ENCODE measurements at regions not wholly inside any gene's neighbourhood (a gene's known extent, or its start where the extent isn't known, plus 50 kb on each side); places are given as distances from the start of the nearest gene placed in this dataset.
"Not testable (repeated sequence)": the region's sequence is repeated elsewhere in the genome, so short reads cannot be mapped to it uniquely, and the experiment has no call there.

DNA sequence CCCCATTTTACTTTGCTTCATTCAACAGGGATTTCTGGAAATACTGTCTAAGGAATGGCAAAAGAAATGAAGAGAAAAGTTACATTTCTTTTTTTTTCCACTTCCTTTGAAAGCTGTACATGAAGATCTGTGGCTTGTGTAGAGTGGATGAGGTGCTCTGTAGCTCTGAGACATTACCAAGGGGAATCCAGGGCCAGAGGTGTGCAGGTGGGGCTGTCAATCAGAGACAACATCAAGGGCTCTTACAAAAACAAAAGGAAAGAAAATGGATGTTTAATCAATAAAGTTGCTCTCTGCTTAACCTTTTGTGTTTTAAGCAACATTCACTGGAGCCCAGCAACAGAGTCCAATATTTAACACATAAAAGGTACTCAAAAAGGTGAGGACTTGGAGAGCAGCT lies 391.1 kb downstream of the TMEM38B start:
- no peak overlapping the region for H3K9ac ChIP-seq (ENCODE audit: low read depth in 1 of 2, low read length in 2 of 2)
- no peaks in the 10 kb centered on the region for H3K36me3 ChIP-seq (ENCODE audit: control insufficient read depth in 2 of 2, insufficient read depth in 2 of 2, low read length in 2 of 2)
- no peaks in the 10 kb centered on the region for H3K27me3 ChIP-seq (ENCODE audit: control insufficient read depth in 2 of 2, insufficient read depth in 2 of 2, low read length in 2 of 2)
- H3K27ac ChIP-seq (ENCODE audit: low read depth in 2 of 2, low read length in 2 of 2) = no peak overlapping the region
- H3K4me1 ChIP-seq (ENCODE audit: control insufficient read depth in 2 of 2, insufficient read depth in 2 of 2, low read length in 2 of 2) = no peaks in the 10 kb centered on the region
- no peaks in the 10 kb centered on the region for H3K9me3 ChIP-seq (ENCODE audit: control insufficient read depth in 2 of 2, low read length in 2 of 2)
- H3K4me3 ChIP-seq (ENCODE audit: low read length in 2 of 2) = no peak overlapping the region

DNA sequence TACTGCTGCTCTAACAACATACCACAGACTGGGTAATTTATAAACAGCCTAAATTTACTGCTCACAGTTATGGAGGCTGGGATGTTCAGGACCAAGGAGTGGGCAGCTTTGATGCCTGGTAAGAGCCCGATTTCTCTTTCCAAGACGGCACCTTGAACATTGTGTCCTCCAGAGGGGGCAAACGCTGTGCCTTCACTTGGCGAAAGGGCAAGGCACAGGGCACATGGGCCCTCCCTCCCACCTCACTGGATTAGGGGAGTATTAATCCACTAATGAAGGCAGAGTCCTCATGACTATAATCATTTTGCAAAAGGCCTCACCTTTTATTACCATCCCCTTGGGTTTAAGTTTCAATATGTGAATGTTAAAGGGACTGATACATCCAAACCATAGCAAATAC lies 397.7 kb downstream of the TMEM38B start:
- Histone ChIP-seq H3K9ac (ENCODE audit: low read depth in 1 of 2, low read length in 2 of 2) (no peak overlapping the region), H3K27ac (ENCODE audit: low read depth in 2 of 2, low read length in 2 of 2) (no peak overlapping the region), H3K9me3 (ENCODE audit: control insufficient read depth in 2 of 2, low read length in 2 of 2) (no peaks in the 10 kb centered on the region), H3K27me3 (ENCODE audit: control insufficient read depth in 2 of 2, insufficient read depth in 2 of 2, low read length in 2 of 2) (no peaks in the 10 kb centered on the region), H3K4me1 (ENCODE audit: control insufficient read depth in 2 of 2, insufficient read depth in 2 of 2, low read length in 2 of 2) (no peaks in the 10 kb centered on the region), H3K36me3 (ENCODE audit: control insufficient read depth in 2 of 2, insufficient read depth in 2 of 2, low read length in 2 of 2) (no peaks in the 10 kb centered on the region), H3K4me3 (ENCODE audit: low read length in 2 of 2) (no peak overlapping the region)

DNA sequence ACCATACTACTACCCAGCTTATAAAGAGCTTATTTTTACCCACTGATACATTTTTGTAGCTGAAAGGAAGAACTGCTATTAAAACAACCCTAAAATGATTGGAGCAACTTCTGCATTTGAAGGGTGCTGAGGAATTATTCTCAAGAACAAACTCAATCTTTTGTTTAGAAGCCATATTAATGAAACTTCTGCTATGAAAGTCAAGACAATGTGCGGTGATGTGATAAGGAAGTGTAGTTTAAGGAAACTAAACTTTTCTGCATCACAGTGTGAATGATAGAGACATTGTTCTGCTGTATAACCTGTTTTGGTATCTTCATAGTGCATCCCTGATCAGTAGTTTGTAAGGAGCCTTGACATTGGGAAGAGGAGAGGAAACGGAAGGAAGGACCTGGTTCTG lies 408.5 kb downstream of the TMEM38B start:
- no peak overlapping the region for H3K9ac ChIP-seq (ENCODE audit: low read depth in 1 of 2, low read length in 2 of 2)
- H3K9me3 ChIP-seq (ENCODE audit: control insufficient read depth in 2 of 2, low read length in 2 of 2) = no peaks in the 10 kb centered on the region
- no peak overlapping the region for H3K4me3 ChIP-seq (ENCODE audit: low read length in 2 of 2)
- no peak overlapping the region for H3K27ac ChIP-seq (ENCODE audit: low read depth in 2 of 2, low read length in 2 of 2)
- no peaks in the 10 kb centered on the region for H3K36me3 ChIP-seq (ENCODE audit: control insufficient read depth in 2 of 2, insufficient read depth in 2 of 2, low read length in 2 of 2)
- no peaks in the 10 kb centered on the region for H3K27me3 ChIP-seq (ENCODE audit: control insufficient read depth in 2 of 2, insufficient read depth in 2 of 2, low read length in 2 of 2)
- no peaks in the 10 kb centered on the region for H3K4me1 ChIP-seq (ENCODE audit: control insufficient read depth in 2 of 2, insufficient read depth in 2 of 2, low read length in 2 of 2)

DNA sequence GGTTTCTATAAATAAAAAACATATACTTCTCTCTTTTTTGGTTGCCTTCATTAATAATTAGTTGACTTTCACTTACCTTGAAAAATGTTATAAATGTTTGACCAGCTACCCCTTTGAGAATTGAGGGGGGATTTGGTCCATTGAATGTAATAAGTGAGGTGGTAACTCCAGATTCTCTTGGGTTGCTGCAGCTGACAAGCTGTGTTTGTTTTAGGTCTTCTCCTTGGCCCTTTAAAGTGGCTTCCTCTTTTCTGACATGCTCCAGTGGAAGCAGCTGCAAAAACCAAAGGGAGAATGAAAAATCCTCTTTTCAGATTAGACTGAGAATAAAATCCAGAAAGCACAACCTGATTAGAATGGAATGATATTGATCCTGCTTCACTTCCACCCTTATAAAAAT lies 410.5 kb downstream of the TMEM38B start:
- Histone ChIP-seq H3K36me3 (ENCODE audit: control insufficient read depth in 2 of 2, insufficient read depth in 2 of 2, low read length in 2 of 2) (no peaks in the 10 kb centered on the region), H3K27ac (ENCODE audit: low read depth in 2 of 2, low read length in 2 of 2) (no peak overlapping the region), H3K4me1 (ENCODE audit: control insufficient read depth in 2 of 2, insufficient read depth in 2 of 2, low read length in 2 of 2) (no peaks in the 10 kb centered on the region), H3K9ac (ENCODE audit: low read depth in 1 of 2, low read length in 2 of 2) (no peak overlapping the region), H3K4me3 (ENCODE audit: low read length in 2 of 2) (no peak overlapping the region), H3K9me3 (ENCODE audit: control insufficient read depth in 2 of 2, low read length in 2 of 2) (no peaks in the 10 kb centered on the region), H3K27me3 (ENCODE audit: control insufficient read depth in 2 of 2, insufficient read depth in 2 of 2, low read length in 2 of 2) (no peaks in the 10 kb centered on the region)

DNA sequence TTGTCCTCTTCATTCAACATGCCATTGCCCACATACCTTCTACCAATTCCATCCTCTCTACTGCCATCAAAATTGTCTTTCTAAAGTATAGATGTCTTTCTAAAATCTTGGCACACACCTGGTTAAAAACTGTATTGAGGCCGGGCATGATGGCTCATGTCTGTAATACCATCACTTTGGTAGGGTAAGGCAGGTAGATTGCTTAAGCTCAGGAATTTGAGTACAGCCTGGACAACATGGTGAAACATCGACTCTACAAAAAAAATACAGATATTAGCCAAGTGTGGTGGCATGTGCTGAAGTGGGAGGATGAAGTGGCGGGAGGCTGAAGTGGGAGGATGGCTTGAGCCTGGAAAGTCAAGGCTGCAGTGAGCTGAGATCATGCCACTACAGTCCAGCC lies 412.1 kb downstream of the TMEM38B start:
- Histone ChIP-seq H3K9me3 (ENCODE audit: control insufficient read depth in 2 of 2, low read length in 2 of 2) (no peaks in the 10 kb centered on the region), H3K9ac (ENCODE audit: low read depth in 1 of 2, low read length in 2 of 2) (no peak overlapping the region), H3K36me3 (ENCODE audit: control insufficient read depth in 2 of 2, insufficient read depth in 2 of 2, low read length in 2 of 2) (no peaks in the 10 kb centered on the region), H3K27me3 (ENCODE audit: control insufficient read depth in 2 of 2, insufficient read depth in 2 of 2, low read length in 2 of 2) (no peaks in the 10 kb centered on the region), H3K27ac (ENCODE audit: low read depth in 2 of 2, low read length in 2 of 2) (no peak overlapping the region), H3K4me1 (ENCODE audit: control insufficient read depth in 2 of 2, insufficient read depth in 2 of 2, low read length in 2 of 2) (no peaks in the 10 kb centered on the region), H3K4me3 (ENCODE audit: low read length in 2 of 2) (no peak overlapping the region)

DNA sequence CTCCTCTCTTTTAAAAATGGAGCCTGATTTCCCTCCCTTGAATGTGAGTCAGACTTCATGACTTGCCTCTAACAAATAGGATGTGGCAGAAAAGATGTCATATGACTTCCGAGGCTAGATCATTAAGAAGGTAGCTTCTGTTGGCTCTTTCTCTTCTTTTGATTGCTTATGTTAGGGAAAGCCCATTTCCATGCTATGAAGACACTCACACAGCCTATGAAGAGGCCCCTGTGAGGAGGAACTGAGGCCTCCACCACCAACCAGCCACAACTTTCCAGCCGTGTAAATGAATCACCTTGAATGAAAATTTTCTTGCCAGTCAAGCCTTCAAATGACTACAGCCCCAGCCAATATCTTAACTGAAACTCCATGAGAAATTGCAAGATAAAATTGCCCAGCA lies 413.4 kb downstream of the TMEM38B start:
- Histone ChIP-seq H3K4me3 (ENCODE audit: low read length in 2 of 2) (no peak overlapping the region), H3K27ac (ENCODE audit: low read depth in 2 of 2, low read length in 2 of 2) (no peak overlapping the region)

DNA sequence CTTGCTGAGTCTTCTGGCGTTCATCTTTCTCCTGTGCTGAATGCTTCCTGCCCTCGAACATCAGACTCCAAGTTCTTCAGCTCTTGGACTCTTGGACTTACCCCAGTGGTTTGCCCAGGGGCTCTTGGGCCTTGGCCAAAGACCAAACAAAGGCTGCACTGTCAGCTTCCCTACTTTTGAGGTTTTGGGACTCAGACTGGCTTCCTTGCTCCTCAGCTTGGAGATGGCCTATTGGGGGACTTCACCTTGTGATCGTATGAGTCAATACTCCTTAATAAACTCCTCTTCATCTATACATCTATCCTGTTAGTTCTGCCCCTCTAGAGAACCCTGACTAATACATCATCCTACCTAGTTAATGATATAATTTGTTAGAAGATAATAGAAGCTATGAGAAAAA lies 415.4 kb downstream of the TMEM38B start:
- not testable (repeated sequence) for H3K4me3 ChIP-seq (ENCODE audit: low read length in 2 of 2); H3K27ac ChIP-seq (ENCODE audit: low read depth in 2 of 2, low read length in 2 of 2); H3K4me1 ChIP-seq (ENCODE audit: control insufficient read depth in 2 of 2, insufficient read depth in 2 of 2, low read length in 2 of 2); H3K27me3 ChIP-seq (ENCODE audit: control insufficient read depth in 2 of 2, insufficient read depth in 2 of 2, low read length in 2 of 2); H3K36me3 ChIP-seq (ENCODE audit: control insufficient read depth in 2 of 2, insufficient read depth in 2 of 2, low read length in 2 of 2); H3K9ac ChIP-seq (ENCODE audit: low read depth in 1 of 2, low read length in 2 of 2); H3K9me3 ChIP-seq (ENCODE audit: control insufficient read depth in 2 of 2, low read length in 2 of 2)

More for the DNA sequence above, 413.4 kb downstream of the TMEM38B start:
- Histone ChIP-seq H3K9ac (ENCODE audit: low read depth in 1 of 2, low read length in 2 of 2) (no peak overlapping the region), H3K9me3 (ENCODE audit: control insufficient read depth in 2 of 2, low read length in 2 of 2) (no peaks in the 10 kb centered on the region), H3K36me3 (ENCODE audit: control insufficient read depth in 2 of 2, insufficient read depth in 2 of 2, low read length in 2 of 2) (no peaks in the 10 kb centered on the region), H3K27me3 (ENCODE audit: control insufficient read depth in 2 of 2, insufficient read depth in 2 of 2, low read length in 2 of 2) (no peaks in the 10 kb centered on the region), H3K4me1 (ENCODE audit: control insufficient read depth in 2 of 2, insufficient read depth in 2 of 2, low read length in 2 of 2) (no peaks in the 10 kb centered on the region)

DNA sequence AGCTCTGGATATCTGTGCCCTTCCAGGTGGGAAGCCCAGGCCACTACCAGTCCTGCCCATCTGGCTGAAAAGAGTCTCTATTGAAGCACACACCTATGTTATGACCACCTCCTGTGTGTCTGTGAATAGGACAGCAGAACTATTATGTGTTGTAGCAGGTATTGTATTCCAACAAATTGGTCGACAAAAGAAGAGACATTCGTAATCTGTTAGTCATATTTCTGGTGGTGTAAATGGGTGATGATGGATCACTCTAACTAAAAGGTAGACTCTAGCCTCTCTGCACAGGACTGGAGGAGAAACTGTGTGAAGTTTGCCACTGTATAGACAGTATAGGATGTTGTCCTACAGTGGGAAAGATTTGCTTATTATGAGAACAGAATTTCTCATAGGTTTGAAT lies 416.1 kb downstream of the TMEM38B start:
- no peaks in the 10 kb centered on the region for H3K4me1 ChIP-seq (ENCODE audit: control insufficient read depth in 2 of 2, insufficient read depth in 2 of 2, low read length in 2 of 2)
- H3K27me3 ChIP-seq (ENCODE audit: control insufficient read depth in 2 of 2, insufficient read depth in 2 of 2, low read length in 2 of 2) = no peaks in the 10 kb centered on the region

DNA sequence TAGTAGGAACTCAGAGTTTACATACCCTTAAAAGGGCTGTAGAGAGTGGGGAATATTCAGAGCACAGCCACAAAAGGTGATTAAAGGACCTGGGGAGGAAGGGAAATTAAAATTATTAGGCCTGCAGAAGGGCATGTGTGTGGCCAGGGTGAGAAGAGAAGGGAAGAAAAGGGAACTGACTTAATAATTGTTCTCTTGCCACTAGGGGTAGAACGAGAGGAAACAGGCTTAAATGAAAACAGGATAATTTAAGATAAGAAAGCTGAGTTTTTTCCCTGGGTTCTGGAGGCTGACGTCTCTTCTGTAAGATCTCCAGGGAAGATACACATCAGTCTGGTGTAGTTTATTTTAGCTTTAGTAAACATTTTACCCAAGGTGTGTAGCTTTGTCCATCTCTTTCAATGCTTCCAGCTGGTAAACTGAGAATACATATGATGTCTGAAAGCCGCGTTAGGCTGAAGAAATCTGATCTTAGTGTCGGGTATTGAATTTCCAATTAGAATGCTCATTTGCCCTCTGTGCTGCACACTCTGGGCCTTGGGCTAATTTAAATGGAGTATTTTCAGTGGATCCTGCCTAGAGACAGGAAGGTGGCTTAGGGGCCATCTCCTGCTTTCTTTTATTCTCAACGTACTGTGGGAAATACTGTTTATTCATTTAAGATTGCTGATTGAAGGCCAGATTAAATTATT lies 416.8 kb downstream of the TMEM38B start:
- Histone ChIP-seq H3K4me1 (ENCODE audit: control insufficient read depth in 2 of 2, insufficient read depth in 2 of 2, low read length in 2 of 2) (no peaks in the 10 kb centered on the region), H3K27ac (ENCODE audit: low read depth in 2 of 2, low read length in 2 of 2) (no peak overlapping the region), H3K4me3 (ENCODE audit: low read length in 2 of 2) (no peak overlapping the region), H3K27me3 (ENCODE audit: control insufficient read depth in 2 of 2, insufficient read depth in 2 of 2, low read length in 2 of 2) (no peaks in the 10 kb centered on the region), H3K9ac (ENCODE audit: low read depth in 1 of 2, low read length in 2 of 2) (no peak overlapping the region), H3K9me3 (ENCODE audit: control insufficient read depth in 2 of 2, low read length in 2 of 2) (no peaks in the 10 kb centered on the region), H3K36me3 (ENCODE audit: control insufficient read depth in 2 of 2, insufficient read depth in 2 of 2, low read length in 2 of 2) (no peaks in the 10 kb centered on the region)

More for the DNA sequence above, 416.1 kb downstream of the TMEM38B start:
- Histone ChIP-seq H3K27ac (ENCODE audit: low read depth in 2 of 2, low read length in 2 of 2) (no peak overlapping the region), H3K4me3 (ENCODE audit: low read length in 2 of 2) (no peak overlapping the region), H3K9me3 (ENCODE audit: control insufficient read depth in 2 of 2, low read length in 2 of 2) (no peaks in the 10 kb centered on the region), H3K9ac (ENCODE audit: low read depth in 1 of 2, low read length in 2 of 2) (no peak overlapping the region), H3K36me3 (ENCODE audit: control insufficient read depth in 2 of 2, insufficient read depth in 2 of 2, low read length in 2 of 2) (no peaks in the 10 kb centered on the region)

DNA sequence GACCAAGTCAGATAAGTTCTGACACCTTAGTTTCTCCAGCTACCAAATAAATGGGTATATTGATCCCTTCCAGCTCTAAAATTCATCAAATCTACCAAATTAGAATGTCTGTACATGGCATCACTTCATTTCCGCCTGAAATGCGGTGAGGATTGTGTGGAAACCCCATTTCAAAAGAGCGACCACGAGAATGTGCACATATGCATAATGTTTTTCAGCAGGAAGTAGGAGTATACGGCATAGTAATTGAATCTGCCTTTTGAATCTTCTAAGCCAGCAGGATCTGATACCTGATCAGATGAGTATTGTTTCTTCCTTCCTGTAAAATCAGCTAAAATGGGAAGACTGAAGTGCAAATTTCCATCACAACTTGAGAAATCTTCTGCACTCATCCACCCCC lies 418.6 kb downstream of the TMEM38B start:
- Histone ChIP-seq H3K27me3 (ENCODE audit: control insufficient read depth in 2 of 2, insufficient read depth in 2 of 2, low read length in 2 of 2) (no peaks in the 10 kb centered on the region), H3K36me3 (ENCODE audit: control insufficient read depth in 2 of 2, insufficient read depth in 2 of 2, low read length in 2 of 2) (no peaks in the 10 kb centered on the region), H3K9ac (ENCODE audit: low read depth in 1 of 2, low read length in 2 of 2) (no peak overlapping the region), H3K4me1 (ENCODE audit: control insufficient read depth in 2 of 2, insufficient read depth in 2 of 2, low read length in 2 of 2) (no peaks in the 10 kb centered on the region), H3K9me3 (ENCODE audit: control insufficient read depth in 2 of 2, low read length in 2 of 2) (no peaks in the 10 kb centered on the region), H3K4me3 (ENCODE audit: low read length in 2 of 2) (no peak overlapping the region), H3K27ac (ENCODE audit: low read depth in 2 of 2, low read length in 2 of 2) (no peak overlapping the region)

DNA sequence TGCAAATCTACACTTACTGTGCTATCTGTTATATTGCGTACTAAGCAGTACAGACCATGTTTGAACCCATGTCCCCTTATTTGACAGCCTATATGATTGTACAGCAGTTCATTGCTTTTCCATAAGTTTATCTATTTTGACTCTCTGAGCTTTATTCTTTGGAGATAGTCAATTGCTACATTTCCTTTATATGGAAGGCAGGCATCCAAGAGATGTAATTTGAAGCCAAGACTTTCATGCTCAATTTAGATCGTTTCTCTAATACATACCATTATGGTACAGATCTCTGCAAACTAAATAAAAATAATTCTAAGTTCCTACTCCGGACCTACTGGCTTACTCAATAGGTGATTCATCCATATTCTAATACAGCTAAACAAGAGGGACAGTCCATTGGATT lies 424.8 kb downstream of the TMEM38B start:
- no peak overlapping the region for H3K4me3 ChIP-seq (ENCODE audit: low read length in 2 of 2)
- H3K9ac ChIP-seq (ENCODE audit: low read depth in 1 of 2, low read length in 2 of 2) = no peak overlapping the region
- no peaks in the 10 kb centered on the region for H3K27me3 ChIP-seq (ENCODE audit: control insufficient read depth in 2 of 2, insufficient read depth in 2 of 2, low read length in 2 of 2)
- H3K27ac ChIP-seq (ENCODE audit: low read depth in 2 of 2, low read length in 2 of 2) = no peak overlapping the region
- no peaks in the 10 kb centered on the region for H3K36me3 ChIP-seq (ENCODE audit: control insufficient read depth in 2 of 2, insufficient read depth in 2 of 2, low read length in 2 of 2)
- no peaks in the 10 kb centered on the region for H3K4me1 ChIP-seq (ENCODE audit: control insufficient read depth in 2 of 2, insufficient read depth in 2 of 2, low read length in 2 of 2)
- H3K9me3 ChIP-seq (ENCODE audit: control insufficient read depth in 2 of 2, low read length in 2 of 2) = no peaks in the 10 kb centered on the region

All from mucosa of rectum (tissue), 2 donors.